GM18502 (cell line): ENCODE measurements at regions not wholly inside any gene's neighbourhood (a gene's known extent, or its start where the extent isn't known, plus 50 kb on each side); places are given as distances from the start of the nearest gene placed in this dataset.
"Not testable (repeated sequence)": the region's sequence is repeated elsewhere in the genome, so short reads cannot be mapped to it uniquely, and the experiment has no call there.

Experiments used
- ATAC-seq: cut with Tn5 transposase; IDR thresholded peaks from one replicate; pipeline ENCODE4 v1.9.1; 2021; ENCODE audit warnings: mild to moderate bottlenecking; ENCODE audit not compliant: unreplicated experiment, poor library complexity

GRCh38 chr1:38585971-38586370 is 273.6 kb downstream of the RRAGC start:
- no peak for ATAC-seq

- no peak for ATAC-seq
Observed at GRCh38 chr1:38585460-38585859, 274.1 kb downstream of the RRAGC start.

GRCh38 chr1:38584448-38585355 is 274.9 kb downstream of the RRAGC start:
- no peak for ATAC-seq

- ATAC-seq, result not testable (repeated sequence)
Observed at GRCh38 chr1:38583287-38583686, 276.3 kb downstream of the RRAGC start.

GRCh38 chr1:38581396-38581795 is 278.2 kb downstream of the RRAGC start:
- no peak for ATAC-seq

- ATAC-seq, result no peak
Observed at GRCh38 chr1:38580594-38580993, 279.0 kb downstream of the RRAGC start.

GRCh38 chr1:38579056-38579455 is 280.5 kb downstream of the RRAGC start:
- ATAC-seq, result no peak

- no peak for ATAC-seq
Observed at GRCh38 chr1:38578271-38578951, 281.2 kb downstream of the RRAGC start.

GRCh38 chr1:38577937-38578270 is 281.7 kb downstream of the RRAGC start:
- ATAC-seq, result no peak

- no peak for ATAC-seq
Observed at GRCh38 chr1:38577385-38577784, 282.2 kb downstream of the RRAGC start.

- ATAC-seq, result no peak
Observed at GRCh38 chr1:38576241-38576640, 283.3 kb downstream of the RRAGC start.

- no peak for ATAC-seq
Observed at GRCh38 chr1:38571726-38572125, 287.8 kb downstream of the RRAGC start.

GRCh38 chr1:38570657-38570975 is 289.0 kb downstream of the RRAGC start:
- ATAC-seq, result no peak

GRCh38 chr1:38569932-38570656 is 289.5 kb downstream of the RRAGC start:
- no peak for ATAC-seq

GRCh38 chr1:38568061-38568857 is 291.3 kb downstream of the RRAGC start:
- no peak for ATAC-seq

- no peak for ATAC-seq
Observed at GRCh38 chr1:38567401-38567800, 292.2 kb downstream of the RRAGC start.

GRCh38 chr1:38565020-38565491 is 294.5 kb downstream of the RRAGC start:
- ATAC-seq, result no peak

- no peak for ATAC-seq
Observed at GRCh38 chr1:38563942-38564735, 295.4 kb downstream of the RRAGC start.

- ATAC-seq, result no peak
Observed at GRCh38 chr1:38561725-38562124, 297.8 kb downstream of the RRAGC start.

- no peak for ATAC-seq
Observed at GRCh38 chr1:38561110-38561509, 298.5 kb downstream of the RRAGC start.
